DOHH2 (cell line): ENCODE measurements at regions not wholly inside any gene's neighbourhood (a gene's known extent, or its start where the extent isn't known, plus 50 kb on each side); places are given as distances from the start of the nearest gene placed in this dataset.

Source experiments
- H3F3A ChIP-seq: fragments of 200-600 bp; sonication (generic), shearing (Covaris generic); 2 replicates; pipeline ENCODE4 v1.6.0; 2016; ENCODE audit warnings: antibody characterized with exemption, mild to moderate bottlenecking; ENCODE audit not compliant: control insufficient read depth, insufficient read depth
- H3K27ac ChIP-seq: fragments of 200-600 bp; sonication (generic); 2 replicates; pipeline ENCODE4 v1.5.1; 2014; ENCODE audit warnings: low read depth, mild to moderate bottlenecking, low read length, moderate library complexity
- H3K27me3 ChIP-seq: fragments of 200-600 bp; sonication (generic); 2 replicates; pipeline ENCODE4 v1.6.1; 2014; ENCODE audit warnings: mild to moderate bottlenecking, low read length, mixed read lengths; ENCODE audit not compliant: control insufficient read depth
- H3K36me3 ChIP-seq: fragments of 200-600 bp; sonication (generic); 2 replicates; pipeline ENCODE4 v1.6.1; 2014; ENCODE audit warnings: mild to moderate bottlenecking, low read length, moderate library complexity, mixed read lengths; ENCODE audit not compliant: control insufficient read depth
- H3K4me1 ChIP-seq: fragments of 200-600 bp; sonication (generic); 2 replicates; pipeline ENCODE4 v1.6.1; 2014; ENCODE audit warnings: mild to moderate bottlenecking, low read length, mixed read lengths; ENCODE audit not compliant: control insufficient read depth
- H3K4me2 ChIP-seq: fragments of 200-600 bp; sonication (generic); 2 replicates; pipeline ENCODE4 v1.6.0; 2014; ENCODE audit warnings: mild to moderate bottlenecking, low read length, moderate library complexity
- H3K4me3 ChIP-seq: fragments of 200-600 bp; sonication (generic); 2 replicates; pipeline ENCODE4 v1.5.1; 2014; ENCODE audit warnings: mild to moderate bottlenecking, low read length, mixed read lengths
- H3K79me2 ChIP-seq: fragments of 200-600 bp; sonication (generic); 2 replicates; pipeline ENCODE4 v1.6.1; 2014; ENCODE audit warnings: mild to moderate bottlenecking, low read length, mixed read lengths; ENCODE audit not compliant: control insufficient read depth
- H3K9me2 ChIP-seq: fragments of 200-600 bp; sonication (generic); replicated peaks from 2 replicates; pipeline ENCODE4 v1.6.1; 2014; ENCODE audit warnings: mild to moderate bottlenecking, low read length, mixed read lengths; ENCODE audit not compliant: control insufficient read depth
- H3K9me3 ChIP-seq: fragments of 200-600 bp; sonication (generic); 2 replicates; pipeline ENCODE4 v1.6.1; 2014; ENCODE audit warnings: antibody characterized with exemption, low read length, mixed read lengths; ENCODE audit not compliant: control insufficient read depth, insufficient read depth
- H4K20me1 ChIP-seq: fragments of 200-600 bp; sonication (generic); 2 replicates; pipeline ENCODE4 v1.6.0; 2014; ENCODE audit warnings: low read depth, mild to moderate bottlenecking, antibody characterized with exemption, low read length, moderate library complexity; ENCODE audit not compliant: control insufficient read depth, insufficient read depth
- CTCF ChIP-seq: fragments of 200-600 bp; sonication (generic); IDR thresholded peaks from one replicate; pipeline ENCODE4 v1.5.1; 2014; ENCODE audit warnings: antibody characterized with exemption, mild to moderate bottlenecking, low read depth, low read length; ENCODE audit not compliant: poor library complexity, severe bottlenecking
- EZH2phosphoT487 ChIP-seq: fragments of 200-600 bp; sonication (generic); IDR thresholded peaks from 2 replicates; pipeline ENCODE4 v1.6.1; 2017; ENCODE audit warnings: borderline replicate concordance, mild to moderate bottlenecking, antibody characterized with exemption, low read length, moderate library complexity, mixed read lengths

- H3K9me2 ChIP-seq, result no peaks in the 10 kb centered on the region
- H3K27ac ChIP-seq, result no peak overlapping the region
- H3K4me3 ChIP-seq, result no peak overlapping the region
- H3F3A ChIP-seq, result no peaks in the 10 kb centered on the region
- no peaks in the 10 kb centered on the region for H3K79me2 ChIP-seq
- H3K4me1 ChIP-seq, result no peaks in the 10 kb centered on the region
- H3K27me3 ChIP-seq, result no peaks in the 10 kb centered on the region
- H3K4me2 ChIP-seq, result no peak overlapping the region
- no peak for TF ChIP-seq EZH2phosphoT487
- TF ChIP-seq CTCF, result no peak
- no peaks in the 10 kb centered on the region for H3K36me3 ChIP-seq
- no peaks in the 10 kb centered on the region for H4K20me1 ChIP-seq
- no peaks in the 10 kb centered on the region for H3K9me3 ChIP-seq
Measured at GRCh38 chr1:87578464-87578863, 249.8 kb downstream of the LMO4 start.

- Histone ChIP-seq H3K36me3 (no peaks in the 10 kb centered on the region), H3K4me3 (no peak overlapping the region), H3K27ac (no peak overlapping the region), H3K27me3 (no peaks in the 10 kb centered on the region), H3K9me3 (no peaks in the 10 kb centered on the region), H3K79me2 (no peaks in the 10 kb centered on the region), H3F3A (no peaks in the 10 kb centered on the region), H3K9me2 (no peaks in the 10 kb centered on the region), H3K4me1 (peaks cover 13% of the 10 kb centered on the region), H3K4me2 (no peak overlapping the region), H4K20me1 (no peaks in the 10 kb centered on the region)
- TF ChIP-seq CTCF, result no peak
Measured at GRCh38 chr1:87583459-87583858, 254.8 kb downstream of the LMO4 start.

GRCh38 chr1:87584586-87584985 lies 255.9 kb downstream of the LMO4 start:
- H3K4me1 ChIP-seq, result peaks cover 14% of the 10 kb centered on the region
- H3K27ac ChIP-seq, result no peak overlapping the region
- TF ChIP-seq EZH2phosphoT487 (no peak), CTCF (no peak)
- no peaks in the 10 kb centered on the region for H3K27me3 ChIP-seq
- H3K4me3 ChIP-seq, result no peak overlapping the region
- H3K4me2 ChIP-seq, result no peak overlapping the region
- no peaks in the 10 kb centered on the region for H3K9me2 ChIP-seq
- no peaks in the 10 kb centered on the region for H4K20me1 ChIP-seq
- no peaks in the 10 kb centered on the region for H3K36me3 ChIP-seq
- H3K79me2 ChIP-seq, result no peaks in the 10 kb centered on the region
- no peaks in the 10 kb centered on the region for H3F3A ChIP-seq
- no peaks in the 10 kb centered on the region for H3K9me3 ChIP-seq

- Histone ChIP-seq H3K27me3 (no peaks in the 10 kb centered on the region), H3K4me1 (peaks cover 14% of the 10 kb centered on the region), H3K36me3 (no peaks in the 10 kb centered on the region), H3K27ac (no peak overlapping the region), H3K9me3 (no peaks in the 10 kb centered on the region), H3K4me3 (no peak overlapping the region), H3K79me2 (no peaks in the 10 kb centered on the region), H4K20me1 (no peaks in the 10 kb centered on the region), H3K9me2 (no peaks in the 10 kb centered on the region), H3K4me2 (no peak overlapping the region), H3F3A (no peaks in the 10 kb centered on the region)
- no peak for TF ChIP-seq EZH2phosphoT487
- no peak for TF ChIP-seq CTCF
Measured at GRCh38 chr1:87586501-87586900, 257.8 kb downstream of the LMO4 start.
